HG02678 (cell line): ENCODE measurements at regions not wholly inside any gene's neighbourhood (a gene's known extent, or its start where the extent isn't known, plus 50 kb on each side); places are given as distances from the start of the nearest gene placed in this dataset.
"Not testable (repeated sequence)": the region's sequence is repeated elsewhere in the genome, so short reads cannot be mapped to it uniquely, and the experiment has no call there.

ENCODE experiments used
- ATAC-seq: cut with Tn5 transposase; IDR thresholded peaks from one replicate; pipeline ENCODE4 v1.9.1; 2021; ENCODE audit warnings: mild to moderate bottlenecking, moderate library complexity; ENCODE audit not compliant: unreplicated experiment

DNA sequence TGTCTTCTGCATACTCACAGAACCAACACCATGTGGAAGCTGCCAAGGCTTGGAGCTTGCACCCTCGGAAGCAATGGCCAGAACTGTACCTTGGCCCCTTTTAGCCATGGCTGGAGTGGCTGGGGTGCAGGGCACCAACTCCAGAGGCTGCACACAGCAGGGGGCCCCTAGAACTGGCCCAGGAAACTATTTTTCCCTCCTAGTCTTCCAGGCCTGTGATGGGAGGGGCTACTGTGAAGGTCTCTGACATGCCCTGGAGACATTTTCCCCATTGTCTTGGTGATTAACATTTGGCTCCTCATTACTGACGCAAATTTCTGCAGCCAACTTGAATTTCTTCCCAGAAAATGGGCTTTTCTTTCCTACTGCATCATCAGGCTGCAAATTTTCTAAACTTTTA, 248.6 kb upstream of the RHOBTB1 start:
- ATAC-seq: not testable (repeated sequence)

DNA sequence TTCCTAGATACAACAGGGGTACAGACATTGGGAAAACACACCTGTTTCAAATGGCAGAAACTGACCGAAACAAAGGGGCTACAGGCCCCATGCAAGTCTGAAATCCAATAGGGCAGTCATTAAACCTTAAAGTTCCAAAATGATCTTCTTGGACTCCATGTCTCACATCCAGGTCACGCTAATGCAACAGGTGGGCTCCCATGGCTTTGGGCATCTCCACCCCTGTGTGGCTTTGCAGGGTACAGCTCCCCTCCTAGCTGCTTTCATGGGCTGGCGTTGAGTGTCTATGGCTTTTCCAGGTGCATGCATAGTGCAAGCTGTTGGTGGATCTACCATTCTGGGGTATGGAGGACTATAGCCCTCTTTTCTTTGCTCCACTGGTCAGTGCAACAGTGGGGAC, 248.1 kb upstream of the RHOBTB1 start:
- no peak for ATAC-seq

DNA sequence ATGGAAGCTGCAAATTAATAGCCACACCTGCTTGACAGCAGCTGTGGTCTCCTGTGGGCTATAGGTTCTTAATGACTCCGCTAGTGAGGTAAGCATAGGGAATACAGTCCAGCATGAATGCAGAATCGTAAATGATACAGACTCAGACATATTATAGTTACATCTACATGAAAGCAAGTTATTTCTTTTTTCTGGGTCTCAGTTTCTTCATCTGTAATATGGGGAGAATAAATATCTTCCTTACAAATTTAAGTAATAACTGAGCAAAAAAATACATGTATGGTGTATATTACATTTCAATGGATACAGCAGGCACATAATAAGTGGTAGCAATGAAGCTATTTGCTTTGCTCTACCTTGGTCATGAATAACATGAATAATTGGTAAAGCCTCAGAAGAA, 245.9 kb upstream of the RHOBTB1 start:
- ATAC-seq: no peak

DNA sequence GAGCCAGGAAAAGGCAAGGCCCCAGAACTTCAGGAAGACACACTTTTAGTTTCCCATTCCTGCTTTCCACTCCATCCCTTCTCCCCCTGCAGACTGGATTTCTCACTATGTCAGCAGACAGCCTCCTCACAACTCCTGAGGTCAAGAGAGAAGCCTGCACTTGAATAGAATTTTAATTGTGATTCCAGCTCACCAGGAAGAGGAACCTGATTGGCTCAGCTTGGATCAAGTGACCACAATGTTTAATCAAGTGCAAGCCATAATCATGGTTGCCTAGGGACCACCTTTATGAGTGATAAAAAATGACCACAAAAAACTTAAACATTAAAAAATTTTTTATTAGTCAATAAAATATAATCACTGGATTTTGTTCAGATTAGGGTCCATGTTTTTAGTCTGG, 244.7 kb upstream of the RHOBTB1 start:
- ATAC-seq: no peak

DNA sequence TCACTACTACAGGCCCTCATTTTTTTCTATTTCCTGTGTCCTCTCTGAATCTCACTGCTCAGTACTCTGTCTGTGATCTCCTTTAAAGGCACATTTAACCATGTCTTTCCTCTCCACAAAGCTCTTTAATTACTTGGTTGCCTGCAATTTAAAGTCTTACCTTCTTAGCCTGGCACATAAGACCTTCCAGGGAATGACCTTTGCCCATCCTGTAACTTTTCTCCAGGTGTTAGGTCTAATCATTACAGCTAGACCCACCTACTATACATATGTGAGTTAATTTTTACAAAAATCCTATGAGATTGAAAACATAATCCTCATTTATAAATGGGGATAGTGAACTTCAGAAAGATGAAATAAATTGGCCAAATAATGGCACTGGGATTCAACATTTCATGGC, 244.1 kb upstream of the RHOBTB1 start:
- ATAC-seq: no peak

DNA sequence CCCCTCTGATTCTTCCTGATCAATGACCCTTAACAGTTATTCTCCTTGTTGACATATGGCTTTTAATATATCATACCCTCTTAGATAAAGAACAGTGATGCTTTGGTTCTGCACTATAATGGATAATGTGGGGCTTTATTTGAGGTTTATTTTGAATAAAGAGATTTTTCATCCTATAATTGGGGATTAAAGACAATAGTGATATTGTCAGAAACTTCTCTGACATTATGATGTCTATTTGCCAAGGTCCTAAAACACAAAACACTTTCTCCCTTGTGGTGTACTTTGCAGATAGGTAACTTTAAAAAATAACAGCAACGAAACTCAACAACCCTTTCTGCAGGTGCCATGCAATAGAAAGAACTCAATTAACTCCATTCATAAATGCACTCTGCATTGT, 243.6 kb upstream of the RHOBTB1 start:
- ATAC-seq: no peak

DNA sequence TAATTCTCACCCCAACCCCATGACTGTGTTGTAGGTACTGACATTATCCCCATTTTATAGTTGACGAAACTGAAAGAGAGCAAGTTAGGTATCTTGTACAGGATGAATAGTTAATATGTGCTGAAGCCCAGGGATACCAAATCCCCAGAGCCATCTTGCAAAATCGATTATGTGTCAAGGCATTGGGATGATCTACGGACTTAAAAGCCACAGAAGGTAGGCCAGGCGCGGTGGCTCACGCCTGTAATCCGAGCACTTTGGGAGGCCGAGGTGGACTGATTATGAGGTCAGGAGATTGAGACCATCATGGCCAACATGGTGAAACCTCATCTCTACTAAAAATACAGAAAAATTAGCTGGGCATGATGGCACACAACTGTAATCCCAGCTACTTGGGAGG, 242.4 kb upstream of the RHOBTB1 start:
- ATAC-seq: no peak

DNA sequence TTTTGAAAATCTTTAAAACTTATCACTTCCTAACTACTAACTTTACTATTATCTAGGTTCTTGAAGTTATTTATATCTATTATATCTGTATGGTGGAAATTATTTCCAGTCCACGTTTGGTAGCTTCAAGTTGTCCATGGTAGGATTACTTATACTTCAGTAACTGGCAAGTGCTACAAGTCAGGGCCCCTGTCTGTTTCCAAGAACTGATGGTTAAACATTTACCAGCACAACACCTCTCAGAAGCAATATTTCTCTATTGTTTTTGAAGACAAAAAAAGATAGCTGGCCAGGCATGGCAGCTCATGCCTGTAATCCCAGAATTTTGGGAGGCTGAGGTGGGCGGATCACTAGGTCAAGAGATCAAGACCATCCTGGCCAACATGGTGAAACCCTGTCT, 240.4 kb upstream of the RHOBTB1 start:
- ATAC-seq: no peak

DNA sequence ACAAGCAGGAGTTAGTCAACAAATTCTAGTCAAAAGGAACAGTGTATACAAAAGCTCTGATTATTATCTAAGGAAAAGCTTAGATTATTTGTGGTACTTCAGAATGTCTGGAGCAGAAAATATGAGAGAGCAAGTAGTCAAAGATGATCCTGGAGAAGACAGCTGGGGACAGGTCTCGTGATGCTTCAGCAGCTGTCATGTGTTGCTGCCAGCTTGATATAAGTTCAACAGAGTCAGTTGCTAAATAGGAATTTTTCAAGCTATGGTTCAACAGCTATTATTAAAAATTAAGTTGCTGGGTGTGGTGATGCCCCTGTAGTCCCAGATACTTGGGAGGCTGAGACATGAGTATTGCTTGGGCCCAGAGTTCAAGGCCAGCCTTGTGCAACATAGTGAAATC, 240.0 kb upstream of the RHOBTB1 start:
- no peak for ATAC-seq

DNA sequence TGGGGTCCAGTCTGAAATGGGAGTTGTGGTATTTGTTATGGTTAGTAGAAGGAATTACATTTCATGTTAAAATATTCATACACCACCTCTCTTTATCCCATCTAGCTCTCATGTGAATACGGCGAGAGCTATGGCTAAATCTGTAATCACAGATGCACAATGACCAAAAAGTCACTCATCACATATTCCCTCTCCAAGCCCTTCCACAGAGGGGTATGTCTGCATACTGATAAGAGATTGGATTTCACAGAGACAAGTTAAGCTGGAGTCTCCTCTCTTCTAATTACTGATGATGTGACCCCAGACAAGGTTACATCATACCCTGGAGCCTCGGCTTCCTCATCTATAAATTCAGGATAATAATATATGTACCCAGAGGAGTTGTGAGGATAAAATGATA, 237.8 kb upstream of the RHOBTB1 start:
- ATAC-seq: no peak

DNA sequence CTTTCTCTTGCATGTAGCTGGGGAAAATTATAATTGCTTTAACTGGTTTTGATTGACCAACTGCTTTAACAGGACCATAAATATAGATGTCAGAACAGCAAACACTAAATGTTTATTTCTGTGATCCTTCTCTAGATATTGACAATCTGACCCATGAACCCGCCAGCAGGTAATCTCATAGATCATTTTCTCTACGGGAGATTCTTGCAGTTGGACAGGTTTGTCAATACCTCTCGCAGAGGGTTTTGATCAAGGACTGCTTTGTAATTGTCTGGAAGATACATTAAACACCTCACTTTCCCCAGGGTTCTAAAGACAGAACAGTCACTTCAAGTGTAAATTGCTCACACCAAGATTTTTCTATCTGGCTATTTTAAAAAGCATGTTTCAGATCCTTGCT, 235.8 kb upstream of the RHOBTB1 start:
- no peak for ATAC-seq

DNA sequence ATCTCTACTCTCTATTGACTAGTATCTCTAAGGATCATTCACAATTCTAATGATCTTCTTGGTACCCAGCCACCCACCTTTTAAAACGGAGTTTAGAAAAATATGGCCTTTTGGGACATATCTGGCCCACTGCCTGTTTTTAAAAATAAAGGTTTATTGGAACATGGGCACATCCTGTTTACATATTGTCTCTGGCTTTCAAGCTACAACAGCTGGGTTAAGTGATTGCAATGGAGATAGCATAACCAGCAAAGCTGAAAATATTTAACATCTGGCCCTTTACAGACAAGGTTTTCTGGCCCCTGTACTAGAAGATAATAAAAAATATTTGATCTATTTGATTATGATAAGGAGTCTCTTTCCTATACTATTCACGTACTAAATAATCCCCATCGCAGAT, 232.4 kb upstream of the RHOBTB1 start:
- ATAC-seq: no peak

DNA sequence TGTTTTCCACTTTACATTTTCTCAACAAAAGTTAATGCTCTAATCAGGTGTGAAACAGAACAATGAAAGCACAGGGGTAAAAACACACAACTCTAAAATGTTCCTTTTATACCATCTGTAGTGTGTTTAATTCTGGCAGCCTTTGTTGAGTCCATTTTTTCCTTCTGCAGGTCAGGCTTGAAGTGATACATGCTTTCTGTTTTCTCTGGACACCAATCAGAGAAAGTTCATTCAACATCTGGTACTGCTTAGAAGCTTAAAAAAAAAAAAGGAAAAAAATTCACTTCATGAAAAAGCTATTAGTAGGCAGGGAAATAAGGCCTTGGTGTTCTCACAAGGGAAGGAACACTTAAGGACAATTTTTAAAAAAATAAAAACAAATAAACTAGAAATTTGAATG, 231.3 kb upstream of the RHOBTB1 start:
- no peak for ATAC-seq

DNA sequence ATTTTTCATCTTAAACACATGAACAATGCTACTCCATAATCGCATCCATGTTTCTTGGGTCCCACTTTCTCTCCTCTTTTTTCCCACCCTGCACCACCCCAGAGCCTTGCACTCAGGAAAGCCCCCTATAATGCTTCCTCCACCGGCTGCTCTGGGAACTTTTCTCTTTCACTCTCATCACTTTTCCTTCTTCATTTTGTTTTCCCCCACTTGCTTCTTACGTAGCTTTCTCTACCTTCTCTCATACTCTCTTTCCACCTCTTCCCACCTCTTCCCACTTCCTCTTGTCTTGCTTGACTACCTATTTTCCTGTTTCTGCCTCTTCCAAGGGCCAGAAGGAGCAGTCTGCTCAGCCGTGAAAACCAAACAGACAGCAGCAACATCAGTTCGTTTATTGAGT, 229.5 kb upstream of the RHOBTB1 start:
- ATAC-seq: no peak

DNA sequence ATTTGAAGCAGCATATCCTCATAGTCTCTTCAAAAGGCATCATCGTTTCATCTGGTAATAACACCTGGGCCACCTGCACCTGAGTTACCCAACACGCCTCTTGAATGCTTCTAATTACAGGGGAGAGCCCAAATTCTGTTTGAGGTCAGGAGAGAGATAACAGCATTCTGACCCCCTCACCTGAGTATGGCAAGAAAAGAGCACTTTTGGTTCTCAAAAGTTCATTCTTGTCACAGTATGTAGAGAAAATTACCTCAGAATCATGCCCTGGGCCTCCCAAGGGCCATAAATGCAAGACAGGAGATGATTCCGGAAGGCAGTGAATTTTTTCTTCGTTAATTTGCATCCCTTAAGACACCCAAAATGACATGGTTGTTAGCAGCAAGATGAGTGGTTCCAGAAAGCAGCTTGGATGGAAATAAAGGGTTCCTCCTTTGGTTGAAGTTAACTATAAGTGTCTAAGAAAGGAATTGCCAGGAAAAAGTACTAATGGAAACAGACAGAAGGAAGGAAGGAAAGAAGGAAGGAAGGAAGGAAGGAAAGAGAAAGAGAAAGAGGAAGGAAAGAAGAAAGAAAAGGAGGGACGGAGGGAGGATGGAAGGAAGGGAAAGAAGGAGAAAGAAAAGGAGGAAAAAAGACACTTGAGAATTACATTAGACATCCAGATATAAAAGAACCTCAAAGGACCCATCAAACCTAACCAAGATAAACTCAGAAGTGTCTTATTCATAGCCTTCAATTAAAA, 228.4 kb upstream of the RHOBTB1 start:
- ATAC-seq: no peak

DNA sequence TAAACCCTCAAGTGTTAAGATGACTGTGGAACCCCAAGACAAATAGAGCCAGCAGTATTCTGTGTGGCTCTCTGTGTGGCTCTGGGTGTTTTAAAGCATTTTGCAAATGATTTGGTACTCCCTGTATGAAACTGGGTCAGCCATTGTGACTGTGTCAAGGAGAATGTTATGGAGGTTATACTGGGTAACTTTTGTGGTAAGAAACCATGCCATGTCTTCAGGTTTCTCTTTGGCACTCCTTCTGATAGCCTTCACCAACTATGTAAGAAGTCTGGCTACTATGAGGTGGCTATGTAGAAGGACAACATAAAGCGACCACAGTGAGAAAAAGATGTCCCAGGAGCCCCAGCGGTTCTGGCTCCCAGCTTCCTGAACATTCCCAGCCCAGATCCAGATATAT, 226.6 kb upstream of the RHOBTB1 start:
- no peak for ATAC-seq

DNA sequence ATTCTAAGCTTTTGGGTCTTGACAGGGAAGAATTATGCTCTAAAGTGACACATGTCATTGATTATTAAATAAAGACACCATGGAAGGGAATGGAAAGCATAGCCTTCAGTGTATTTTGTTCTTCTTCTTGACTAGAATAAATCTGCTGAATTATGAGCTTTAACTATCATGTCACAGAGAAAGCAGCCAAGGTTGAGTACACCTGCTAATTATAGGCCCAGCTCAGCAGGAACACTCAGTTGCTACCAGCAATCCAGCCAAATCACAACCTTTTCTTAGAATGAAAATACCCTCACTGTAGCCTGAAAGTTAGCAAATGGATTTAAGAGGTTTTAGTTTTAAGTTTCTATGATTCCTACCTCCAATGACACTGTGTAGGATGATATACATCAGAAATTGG, 225.3 kb upstream of the RHOBTB1 start:
- ATAC-seq: no peak

DNA sequence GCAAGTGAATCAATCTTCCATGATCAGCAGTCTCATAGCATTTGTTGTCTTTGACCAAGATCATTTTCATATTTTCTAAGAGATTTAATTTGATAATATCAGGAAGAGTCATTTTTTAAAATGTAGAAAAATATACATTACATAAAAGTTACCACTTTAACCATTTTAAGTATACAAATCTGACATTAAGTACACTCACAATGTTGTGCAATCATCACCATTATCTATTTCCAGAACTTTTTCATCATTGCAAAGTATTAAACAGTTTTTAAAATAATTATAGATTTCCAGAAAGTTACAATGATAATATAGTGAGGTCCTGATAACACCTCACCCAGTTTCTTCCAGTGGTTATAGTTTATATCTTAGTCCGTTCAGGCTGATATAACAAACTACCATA, 222.5 kb upstream of the RHOBTB1 start:
- ATAC-seq: no peak

DNA sequence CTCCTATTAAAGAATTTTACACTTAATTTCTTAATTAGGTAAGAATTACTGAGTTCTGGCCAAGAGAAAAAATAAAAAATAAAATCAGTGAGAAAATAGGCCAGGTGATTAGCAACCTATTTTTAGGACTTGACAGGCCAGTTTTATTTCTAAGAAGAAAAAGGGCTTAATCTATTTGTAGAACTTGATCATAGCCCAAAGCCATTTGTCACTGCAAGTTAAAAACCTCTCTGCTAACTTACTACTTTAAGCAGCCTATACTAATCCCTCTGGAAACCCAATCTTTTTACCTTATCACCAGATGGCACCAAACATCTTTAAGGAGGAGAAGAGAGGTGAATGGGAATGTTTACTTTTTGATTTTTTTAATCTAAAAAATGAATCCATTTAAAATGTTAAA, 222.1 kb upstream of the RHOBTB1 start:
- no peak for ATAC-seq

DNA sequence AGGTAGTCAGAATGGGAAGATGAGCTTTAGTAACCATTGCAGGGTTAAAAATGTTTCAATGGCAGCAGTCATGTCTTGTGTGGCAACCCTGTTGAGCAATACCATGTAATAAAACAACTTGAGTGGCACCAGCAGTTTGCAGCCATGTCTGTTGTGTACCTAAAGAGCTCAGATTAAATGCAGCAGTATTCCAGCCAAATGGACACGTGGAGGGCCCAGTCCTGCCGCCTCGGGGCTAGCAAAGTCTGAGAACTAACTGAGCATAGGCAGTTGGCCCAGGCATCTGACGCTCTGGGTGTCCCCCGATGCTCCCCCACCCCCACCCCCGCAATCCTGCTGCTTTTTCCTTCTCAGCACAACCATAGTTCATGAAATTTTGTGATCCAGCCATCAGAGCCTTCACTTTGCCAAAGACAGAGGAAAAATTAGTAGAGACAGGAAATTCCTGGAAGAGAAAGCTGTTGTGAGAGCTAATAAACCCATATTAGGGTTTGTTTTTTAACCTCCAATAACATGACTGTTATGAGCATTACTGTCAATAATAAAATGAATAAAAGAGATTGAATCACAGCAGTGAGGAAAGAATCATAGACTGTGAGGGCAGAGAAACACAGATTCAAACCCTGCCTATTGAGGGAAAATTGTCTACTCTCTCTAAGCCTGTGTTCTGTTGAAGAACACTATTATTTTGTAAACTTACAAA, 220.6 kb upstream of the RHOBTB1 start:
- no peak for ATAC-seq

DNA sequence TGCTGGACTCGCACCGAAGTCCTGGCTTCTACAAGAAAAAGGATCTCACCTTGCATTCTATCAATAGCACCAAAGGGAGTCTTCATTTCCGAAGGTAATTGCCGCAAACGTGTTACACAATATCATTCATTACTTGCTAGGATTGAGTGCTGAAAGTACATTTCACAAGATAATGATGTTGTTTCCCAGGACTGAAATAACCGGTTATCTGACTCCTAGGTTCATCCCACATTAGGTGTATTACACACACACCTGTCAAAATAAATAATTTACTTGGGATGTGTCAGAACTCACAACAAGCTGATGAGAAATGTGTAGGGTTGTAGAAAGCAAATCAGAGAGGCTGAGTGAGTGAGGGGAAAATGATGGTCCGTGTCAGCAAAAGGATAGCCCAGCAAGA, 219.4 kb upstream of the RHOBTB1 start:
- no peak for ATAC-seq

DNA sequence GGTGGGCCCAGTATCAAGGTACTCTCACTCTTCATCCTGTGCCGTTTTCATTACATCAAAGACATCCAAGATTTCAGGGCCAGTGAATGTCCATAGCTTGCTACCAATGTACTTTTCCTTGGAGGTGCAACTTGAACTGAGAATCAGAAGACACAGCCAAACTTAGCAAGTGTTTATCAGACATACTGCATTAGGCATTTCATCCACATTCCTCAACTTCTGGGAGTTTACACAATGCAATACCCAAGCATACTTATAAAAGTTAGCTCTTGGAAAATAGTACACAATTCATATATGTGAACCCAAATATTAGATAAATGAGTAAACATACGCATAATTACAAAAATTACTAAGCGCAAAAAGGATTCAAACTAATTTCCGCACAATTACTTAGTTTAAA, 216.3 kb upstream of the RHOBTB1 start:
- ATAC-seq: no peak

DNA sequence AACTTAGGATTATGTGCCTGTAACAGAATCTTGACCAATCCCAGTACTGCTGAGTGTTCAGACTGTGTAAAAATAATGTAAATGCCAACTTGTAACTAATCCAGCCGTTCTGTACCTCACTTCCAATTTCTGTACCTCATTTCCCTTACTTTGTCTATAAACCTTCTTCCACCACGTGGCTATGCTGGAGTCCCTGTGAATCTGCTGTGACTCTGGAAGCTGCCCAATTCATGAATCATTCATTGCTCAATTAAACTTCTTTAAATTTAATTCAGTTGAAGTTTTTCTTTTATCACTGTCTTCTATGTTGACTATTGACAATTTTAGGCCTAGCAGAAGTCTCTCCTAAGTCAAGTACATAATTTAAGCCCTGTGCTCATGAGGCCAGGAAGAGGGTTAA, 215.3 kb upstream of the RHOBTB1 start:
- ATAC-seq: no peak
